NCI-H345 treated with DMSO at 0.1 percent for 48 hours (cell line): ENCODE measurements at regions not wholly inside any gene's neighbourhood (a gene's known extent, or its start where the extent isn't known, plus 50 kb on each side); places are given as distances from the start of the nearest gene placed in this dataset.
A peak's percentile ranks its signal among the peaks of the same experiment; 100 is the strongest.

Experiments used
- DNase-seq: peaks from one replicate; lab custom pipeline; 2025; ENCODE audit not compliant: unreplicated experiment; lab: John Stamatoyannopoulos, UW

DNA sequence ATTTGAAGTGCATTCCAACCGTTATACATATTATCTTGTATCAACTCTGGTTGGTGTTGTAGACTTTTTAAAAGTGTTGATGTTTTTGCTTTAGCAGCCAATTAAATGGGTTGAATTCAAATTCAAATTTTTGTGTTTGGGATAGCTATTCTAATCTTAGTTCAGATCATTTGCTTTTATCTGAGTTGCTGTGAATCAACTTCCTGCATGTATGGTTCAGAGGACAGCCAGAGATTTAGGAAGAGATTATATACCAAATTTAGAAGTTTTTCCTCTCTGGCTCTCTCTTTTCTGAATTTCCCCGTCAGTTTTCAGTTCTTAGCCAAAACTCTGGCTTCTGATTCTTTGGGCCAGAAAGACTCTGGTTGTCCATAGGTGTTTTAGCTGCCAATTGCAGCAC, 415.5 kb downstream of the NUF2 start:
- DNase-seq = no peak

DNA sequence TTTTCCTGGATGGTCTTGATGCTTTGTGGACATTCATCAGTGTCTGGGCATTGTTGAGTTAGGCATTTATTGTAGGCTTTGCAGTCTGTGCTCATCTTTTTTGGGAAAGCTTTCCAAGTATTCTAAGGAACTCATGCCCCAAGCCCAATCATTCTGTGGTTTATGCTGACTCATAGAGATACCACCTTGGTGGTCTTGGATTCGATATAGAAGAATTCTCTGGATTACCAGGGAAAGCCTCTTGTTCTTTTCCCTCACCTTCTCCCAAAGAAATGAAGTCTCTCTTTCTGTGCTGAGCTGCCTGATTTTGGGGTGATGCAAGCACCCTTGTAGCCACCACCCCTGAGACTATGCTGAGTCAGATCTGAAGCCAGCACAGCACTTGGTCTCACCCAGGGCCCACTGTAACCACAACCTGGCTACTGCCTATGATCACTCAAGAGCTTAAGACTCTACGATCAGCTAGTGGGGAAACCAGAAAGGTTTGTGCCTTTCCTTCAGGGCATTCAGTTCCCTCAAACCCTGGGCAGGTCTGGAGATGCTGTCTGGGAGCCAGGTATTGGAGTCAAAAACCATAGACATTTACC, 422.6 kb downstream of the NUF2 start:
- DNase-seq = no peak

DNA sequence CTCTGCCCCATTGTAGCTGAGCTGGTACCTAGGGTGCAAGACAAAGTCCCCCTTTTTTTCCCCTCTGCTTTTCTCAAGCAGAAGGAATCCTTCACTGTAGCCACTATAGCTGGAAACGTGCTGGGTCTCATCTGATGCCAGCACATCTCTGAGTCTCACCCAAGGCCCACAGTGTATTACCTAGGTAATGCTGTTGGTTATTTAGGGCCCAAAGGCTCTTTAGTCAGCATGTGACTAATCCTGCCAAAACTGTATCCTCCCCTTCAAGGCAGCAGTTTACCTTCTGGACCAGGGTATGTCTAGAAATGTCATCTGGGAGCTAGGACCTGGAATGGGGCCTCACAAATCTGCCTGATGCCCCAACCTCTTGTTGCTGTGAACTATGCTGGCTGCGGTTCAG, 423.4 kb downstream of the NUF2 start:
- DNase-seq = no peak

DNA sequence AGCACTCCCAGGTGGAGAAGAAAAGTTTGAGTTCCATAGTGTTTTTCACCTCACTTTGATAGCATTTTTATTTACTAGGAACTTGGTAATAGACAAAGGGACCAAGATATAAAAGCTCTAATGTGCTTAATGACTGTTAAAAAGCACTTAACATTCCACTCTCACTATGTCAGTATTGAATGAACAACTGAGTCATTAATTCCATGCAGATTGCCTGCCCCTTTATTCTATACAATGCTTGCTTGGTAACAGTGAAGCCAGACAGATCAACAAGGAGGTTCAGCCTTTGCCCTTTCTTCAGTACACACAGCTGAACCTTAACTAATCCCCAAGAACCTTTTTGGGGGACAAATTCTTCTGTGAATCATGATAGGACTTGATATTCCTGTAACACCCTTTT, 425.5 kb downstream of the NUF2 start:
- DNase-seq = no peak

DNA sequence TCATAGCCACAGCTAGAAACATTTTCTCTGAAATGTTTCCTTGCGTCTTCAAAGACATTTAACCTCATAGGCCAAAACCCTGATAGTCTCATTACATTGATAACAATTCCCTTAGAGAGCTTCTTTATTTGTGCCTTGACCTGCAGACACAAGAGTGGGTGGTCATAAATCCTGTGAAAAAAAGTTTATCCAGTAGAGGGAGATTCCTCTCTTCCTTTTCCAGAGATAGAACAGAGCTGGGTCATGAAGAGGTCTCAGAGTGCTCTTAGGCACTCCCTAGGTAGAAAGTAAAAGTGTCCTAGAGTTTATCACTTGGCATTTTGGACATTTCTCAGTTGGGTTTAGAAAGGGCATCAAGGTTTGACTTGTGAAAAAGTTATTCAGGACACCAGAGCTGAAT, 426.1 kb downstream of the NUF2 start:
- no peak for DNase-seq

DNA sequence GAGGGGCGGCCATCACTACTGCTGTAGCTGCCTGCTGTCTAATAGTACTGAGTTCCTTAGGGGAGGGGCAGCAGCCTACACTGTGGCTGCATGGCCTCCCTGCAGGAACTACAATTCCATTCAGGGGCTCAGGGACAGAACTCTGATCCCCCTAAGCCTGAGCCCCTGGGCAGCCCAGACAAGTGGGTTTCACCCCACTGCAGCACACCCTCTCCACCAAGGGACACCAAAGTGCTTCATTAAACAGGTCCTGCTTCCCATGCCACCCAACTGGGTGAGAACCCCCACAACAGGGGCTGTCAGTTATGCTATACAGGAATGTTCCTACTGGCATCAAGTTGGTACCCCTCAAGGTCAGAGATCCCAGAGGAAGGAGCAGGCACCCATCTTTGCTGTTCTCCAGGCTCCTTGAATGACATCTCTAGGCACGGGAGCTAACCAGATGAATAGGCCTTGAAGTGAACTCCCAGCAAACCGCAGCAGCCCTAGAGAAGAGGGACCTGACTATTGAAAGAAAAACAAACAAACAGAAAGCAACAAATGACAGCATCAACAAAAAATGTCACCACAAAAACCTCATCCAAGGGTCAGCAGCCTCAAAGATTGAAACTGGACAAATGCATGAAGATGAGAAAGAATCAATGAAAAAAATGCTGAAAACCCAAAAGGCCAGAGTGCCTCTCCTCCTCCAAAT, 437.4 kb downstream of the NUF2 start:
- DNase-seq = no peak

DNA sequence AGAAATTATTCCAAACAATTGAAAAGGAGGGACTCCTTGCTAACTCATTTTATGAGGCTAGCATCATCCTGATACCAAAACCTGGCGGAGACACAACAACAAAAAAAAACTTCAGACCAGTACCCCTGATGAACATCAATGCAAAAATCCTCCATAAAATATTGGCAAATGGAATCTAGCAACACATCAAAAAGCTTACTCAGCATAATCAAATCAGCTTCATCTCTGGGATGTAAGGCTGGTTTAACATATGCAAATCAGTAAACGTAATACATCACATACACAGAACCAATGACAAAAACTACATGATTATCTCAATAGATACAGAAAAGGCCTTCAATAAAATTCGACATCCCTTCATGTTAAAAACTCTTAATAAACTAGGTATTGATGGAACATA, 440.1 kb downstream of the NUF2 start:
- no peak for DNase-seq

DNA sequence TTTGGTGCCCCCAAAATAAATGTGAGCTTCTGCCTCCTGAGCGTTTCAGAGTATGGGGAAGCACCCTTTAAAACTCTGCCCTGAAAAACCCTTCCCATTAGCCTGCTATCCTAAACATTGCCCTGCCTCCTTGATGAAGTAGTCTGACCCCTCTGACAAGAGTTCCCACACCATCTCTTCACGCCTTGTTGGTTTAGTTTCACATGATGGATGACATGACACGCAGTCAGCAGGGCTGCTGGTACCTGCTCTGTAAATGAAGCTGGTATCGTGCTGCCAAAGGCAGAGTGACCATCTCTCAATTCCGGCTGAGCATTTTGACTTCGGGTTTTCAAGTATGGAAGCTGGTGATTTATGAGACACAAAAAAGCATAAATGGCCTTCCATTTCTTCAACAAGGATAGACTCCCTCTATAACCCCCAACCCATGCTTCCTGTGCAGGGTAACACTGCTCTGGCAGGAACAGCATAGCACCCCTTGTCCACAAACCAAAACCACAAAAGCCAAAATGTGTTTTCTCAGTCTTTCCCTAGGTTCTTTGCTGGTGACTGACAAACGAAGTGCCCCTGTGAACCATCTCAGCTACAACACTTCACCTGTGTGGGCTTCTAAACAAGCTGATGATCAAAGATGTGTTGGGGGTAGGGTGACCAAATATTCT, 444.6 kb downstream of the NUF2 start:
- no peak for DNase-seq

DNA sequence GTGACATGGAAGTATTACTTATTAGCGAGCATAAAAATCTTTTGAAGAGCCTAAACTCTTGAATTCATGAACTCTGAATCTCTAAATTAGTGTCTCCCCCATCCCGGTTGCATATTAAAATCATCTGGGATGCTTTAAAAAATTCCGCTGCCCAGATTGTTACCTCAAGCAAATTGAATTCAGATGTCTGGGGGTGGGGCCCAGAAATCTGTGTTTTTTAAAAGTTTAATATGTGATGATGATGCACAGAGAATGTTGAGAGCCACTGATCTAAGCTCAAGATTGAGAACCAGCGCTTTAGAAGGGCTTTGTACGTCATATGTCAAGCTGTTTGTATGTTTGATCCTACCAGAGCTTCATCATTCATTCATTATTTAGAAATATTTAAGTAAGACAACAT, 446.8 kb downstream of the NUF2 start:
- no peak for DNase-seq

DNA sequence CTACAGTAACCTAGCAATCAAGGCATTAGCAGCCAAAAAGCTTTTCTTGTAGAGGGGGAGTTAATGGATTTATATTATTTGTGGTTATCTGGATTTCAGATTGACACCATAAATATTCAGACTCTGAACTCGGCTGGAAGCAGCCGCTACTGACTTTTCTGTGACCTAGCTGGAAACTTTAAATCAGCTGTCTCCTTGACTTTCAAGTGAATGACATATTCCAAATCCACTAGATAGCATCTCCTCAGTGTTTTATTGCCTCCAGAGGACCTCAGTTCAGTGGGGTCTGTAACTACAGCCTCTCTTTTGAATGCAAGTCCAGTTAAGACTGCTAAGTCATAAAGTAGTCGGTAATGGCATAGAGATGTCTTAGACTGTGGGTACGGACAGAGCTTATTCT, 448.5 kb downstream of the NUF2 start:
- no peak for DNase-seq

DNA sequence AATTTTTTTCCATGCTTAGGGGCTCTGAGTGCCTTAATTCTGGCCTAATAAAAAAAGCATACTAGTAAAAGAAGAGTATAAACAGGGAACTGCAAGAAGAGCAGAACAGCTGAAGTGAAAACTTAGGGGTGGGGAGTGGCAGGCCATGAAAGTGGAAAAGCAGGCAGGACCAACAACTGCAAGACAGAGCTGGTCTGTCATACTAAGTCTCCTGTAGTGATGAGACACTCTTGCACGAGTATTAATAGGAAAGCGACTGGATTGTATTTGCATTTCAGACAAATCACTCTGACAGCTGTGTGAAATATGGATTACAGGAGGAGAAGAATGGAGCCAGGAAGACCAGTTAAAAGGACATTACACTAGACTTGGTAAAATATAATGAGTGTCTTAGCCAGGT, 449.9 kb downstream of the NUF2 start:
- DNase-seq = no peak

DNA sequence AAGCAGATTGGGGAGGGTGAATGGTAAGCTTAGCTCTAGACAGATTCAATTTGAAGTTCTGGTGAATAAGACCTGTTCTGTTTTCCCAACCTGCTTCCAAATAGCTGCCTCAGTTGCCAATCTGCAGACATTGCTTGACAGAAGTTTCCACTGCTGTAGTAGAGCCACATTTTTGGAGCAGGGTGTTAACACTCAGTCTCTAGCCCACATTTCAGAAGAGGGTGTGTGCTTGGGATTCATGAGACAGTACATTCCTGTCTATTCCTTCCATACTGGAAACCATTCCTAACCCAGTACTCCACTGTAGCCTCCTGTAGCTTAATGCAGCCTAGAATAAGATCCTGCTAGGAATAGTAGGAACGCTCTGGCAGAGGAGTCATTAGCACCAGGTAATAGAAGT, 450.5 kb downstream of the NUF2 start:
- no peak for DNase-seq

DNA sequence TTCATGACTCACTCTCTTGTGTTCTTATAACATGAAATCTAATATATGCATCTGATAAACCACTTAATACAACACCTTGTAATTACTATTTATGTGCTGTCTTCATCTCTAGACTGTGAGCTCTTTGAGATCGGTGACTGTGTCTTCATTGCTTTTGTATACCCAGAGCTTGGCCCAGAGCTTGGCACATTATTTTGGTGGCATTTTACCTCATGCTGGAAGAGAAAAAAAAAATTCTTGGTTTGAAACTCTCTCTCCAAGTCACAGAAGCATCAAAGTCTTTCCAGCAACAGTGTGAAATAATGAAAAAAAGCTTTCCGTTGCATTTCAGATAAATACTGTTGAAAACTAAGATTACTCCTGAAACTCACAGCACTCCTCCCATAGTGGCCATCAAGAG, 451.6 kb downstream of the NUF2 start:
- no peak for DNase-seq

DNA sequence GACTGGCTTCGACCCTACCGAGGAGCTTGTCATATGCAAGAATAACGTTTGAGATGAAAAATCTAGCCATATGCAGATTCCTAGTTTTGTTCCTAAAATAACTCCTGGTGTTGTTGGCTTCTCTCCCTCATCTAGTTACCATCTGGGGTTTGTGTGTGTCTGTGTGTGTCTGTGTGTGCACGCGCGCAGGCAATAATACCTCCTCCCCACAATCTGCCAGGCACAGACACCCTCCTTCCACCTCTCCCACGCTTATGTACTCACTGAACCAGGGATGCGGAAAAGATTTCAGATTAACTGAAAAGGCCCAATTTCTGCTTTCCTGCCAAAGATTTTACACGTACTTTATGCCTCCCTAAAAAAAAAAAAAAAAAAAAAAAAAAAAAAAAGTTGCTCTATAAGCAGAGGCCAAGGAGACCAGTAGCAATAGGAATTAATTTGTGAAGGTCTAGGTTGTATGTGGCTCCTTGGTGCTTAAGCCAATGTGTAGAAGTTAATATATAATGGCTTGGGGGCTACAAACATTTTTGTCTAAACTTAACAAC, 452.7 kb downstream of the NUF2 start:
- DNase-seq = no peak

DNA sequence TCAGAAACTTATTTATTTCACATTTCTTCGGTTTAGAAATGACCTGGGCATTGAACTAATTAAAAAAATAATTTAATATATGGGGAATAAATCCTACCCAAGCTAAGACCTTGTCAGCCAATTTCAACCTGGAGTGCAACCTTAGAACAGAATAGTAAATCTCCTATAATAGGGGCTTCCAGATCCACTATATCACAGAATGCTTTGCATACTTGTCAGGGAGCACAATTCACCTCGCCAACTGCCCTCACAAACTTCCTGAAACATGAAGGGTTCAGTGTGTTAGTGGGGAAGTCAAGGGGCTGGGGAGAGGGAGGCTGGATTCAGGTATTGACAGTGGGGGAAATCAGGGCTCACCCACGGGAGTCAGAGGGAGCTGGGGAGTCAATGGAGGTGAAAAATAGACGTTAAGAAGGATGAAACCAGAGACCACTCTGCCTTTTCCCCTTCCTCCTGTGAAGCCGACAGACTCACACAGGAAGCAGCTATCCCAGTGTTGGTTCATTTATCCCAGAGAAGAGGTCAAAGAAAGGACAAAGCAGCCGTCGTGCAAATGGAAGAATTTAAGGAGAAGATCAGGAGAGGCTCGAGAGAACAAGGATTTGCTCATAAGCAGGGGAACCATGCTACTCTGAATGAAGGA, 453.3 kb downstream of the NUF2 start:
- DNase-seq = no peak

DNA sequence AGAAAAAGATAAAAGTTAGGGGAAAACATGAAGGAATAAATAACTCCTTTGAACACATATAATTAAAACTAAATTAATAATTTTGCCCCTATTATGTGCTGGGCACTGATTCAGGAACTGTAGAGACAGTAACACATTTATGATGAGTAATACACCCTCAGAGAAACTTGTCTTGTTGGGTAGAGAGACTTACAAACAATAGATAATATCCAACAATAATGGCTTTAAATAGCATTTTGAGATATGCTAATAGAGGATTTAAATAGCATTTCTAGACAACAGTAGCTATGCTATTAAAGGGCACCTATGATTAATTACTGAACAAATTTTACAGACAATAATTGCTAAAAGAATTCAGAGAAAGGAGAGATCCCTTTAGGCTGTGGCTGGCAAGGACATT, 455.5 kb downstream of the NUF2 start:
- DNase-seq = no peak

DNA sequence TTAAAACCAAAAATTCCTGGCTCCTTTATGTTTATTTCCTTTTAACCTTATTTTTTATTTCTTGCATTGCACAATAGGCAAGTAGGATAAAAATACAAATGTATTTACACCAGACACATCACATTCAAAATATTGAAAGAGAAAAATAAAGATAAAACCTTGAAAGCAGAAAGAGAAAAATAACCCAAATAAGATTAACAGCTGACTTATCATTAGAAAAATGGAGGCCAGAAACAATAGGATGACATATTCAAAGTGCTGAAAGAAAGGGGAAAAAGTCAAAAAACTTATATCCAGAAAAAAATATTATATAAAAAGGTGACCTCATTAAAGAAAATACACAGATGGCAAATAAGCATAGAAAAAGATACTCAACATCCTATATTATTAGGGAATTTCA, 459.4 kb downstream of the NUF2 start:
- DNase-seq = no peak

DNA sequence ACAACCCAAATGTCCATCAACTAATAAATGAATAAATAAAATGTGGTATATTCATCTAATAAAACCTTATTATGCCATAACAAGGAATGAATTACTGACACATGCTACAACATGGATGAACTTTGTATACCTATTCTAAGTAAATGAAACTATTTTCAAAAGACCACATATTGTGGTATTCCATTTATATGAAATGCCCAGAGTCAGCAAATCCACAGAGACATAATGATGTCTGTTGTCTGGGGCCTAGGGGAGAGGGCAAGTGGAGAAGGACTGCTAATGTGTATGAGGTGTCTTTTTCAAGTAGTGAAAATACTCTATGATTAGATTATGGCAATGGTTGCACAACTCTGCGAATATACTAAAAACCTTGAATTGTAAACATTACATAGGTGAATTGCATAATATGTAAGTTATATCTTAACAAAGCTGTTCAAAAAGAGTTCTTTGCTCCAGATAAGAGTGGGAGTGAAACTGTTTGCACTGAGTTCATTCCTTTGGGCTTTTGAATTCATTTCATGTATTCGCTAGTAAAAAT, 464.2 kb downstream of the NUF2 start:
- DNase-seq = no peak

DNA sequence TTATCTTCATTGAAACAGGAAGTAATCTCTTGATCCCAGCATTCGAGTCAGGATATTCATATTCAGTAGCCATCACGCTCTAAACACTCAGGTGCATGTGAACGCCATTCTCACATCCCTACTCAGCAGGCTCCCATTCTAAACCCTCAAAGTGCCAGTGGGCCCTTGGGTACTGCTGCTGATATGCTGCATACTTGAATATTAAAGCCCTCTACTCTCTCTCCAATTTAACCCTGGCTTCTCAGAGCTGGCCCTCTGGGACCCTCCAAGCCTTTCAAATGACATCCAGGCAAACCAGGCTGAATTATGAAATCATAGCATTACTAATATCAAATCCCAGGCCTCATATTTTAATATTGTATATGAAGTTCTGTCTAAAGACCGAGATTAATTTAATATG, 468.2 kb downstream of the NUF2 start:
- no peak for DNase-seq

DNA sequence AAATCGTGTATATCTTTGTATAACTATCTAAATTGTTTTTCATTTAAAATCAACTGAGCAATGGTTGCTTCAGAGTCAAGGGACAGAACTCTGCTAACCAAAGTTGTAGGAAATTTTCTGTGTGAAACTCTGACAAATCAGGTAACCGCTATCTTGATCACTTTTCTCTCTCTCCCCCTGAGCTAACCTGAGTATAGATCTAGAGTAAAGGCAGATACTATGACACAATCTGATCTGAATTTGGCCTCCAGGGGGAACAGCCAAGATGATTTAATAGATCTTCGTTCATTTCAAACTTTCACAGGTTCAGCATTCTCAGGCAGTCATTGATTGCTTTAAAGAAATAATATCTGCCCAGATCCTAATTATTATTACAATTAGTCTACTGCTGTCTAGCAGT, 472.8 kb downstream of the NUF2 start:
- no peak for DNase-seq

DNA sequence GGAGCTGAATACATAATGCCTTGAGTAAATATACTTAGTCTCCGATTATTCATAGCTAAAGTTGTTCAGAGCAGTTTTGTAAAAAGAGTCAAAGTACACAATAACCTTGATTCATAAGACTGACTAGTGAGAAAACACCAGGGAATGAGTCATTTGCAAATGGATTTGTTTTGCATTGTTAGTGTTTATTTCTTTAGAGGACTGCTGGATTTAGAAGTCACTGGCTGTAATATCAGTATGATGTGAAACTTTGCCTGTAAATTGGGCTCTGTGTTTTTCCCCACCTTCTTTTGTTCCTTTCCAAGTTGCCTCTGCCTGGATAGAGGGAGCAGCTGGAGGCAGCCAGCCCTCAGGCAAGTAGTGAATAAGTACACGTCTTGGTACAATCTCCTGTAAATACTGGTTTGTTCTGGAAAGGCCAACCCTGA, 474.7 kb downstream of the NUF2 start:
- DNase-seq = peak; percentile 77

DNA sequence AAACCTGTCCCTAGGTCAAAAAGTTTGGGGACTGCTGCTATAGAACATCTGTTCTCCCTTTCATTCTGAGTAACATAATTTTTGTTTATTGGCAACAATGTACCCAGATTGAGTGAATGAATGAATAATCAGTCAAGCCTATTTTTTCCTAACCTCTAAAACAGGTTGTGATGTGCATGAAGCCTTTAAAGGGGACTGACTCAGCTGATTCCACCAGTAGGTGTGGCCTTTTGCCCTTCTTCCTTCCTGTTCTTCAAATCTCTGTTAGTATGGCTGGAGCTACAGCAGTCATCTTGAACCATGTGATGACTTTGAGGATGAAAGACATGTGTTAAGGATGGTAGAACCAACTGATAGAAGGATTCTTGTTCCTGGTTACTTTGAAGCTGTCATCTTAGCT, 476.1 kb downstream of the NUF2 start:
- DNase-seq = no peak
